H9 (cell line): ENCODE measurements at regions not wholly inside any gene's neighbourhood (a gene's known extent, or its start where the extent isn't known, plus 50 kb on each side); places are given as distances from the start of the nearest gene placed in this dataset.

Experiments
- DNase-seq: peaks from one replicate; pipeline ENCODE4 v3.0.0-alpha.2; 2017
- H2AFZ ChIP-seq: one replicate; pipeline ENCODE4 v1.6.1; 2013; ENCODE audit warnings: mild to moderate bottlenecking, low read length, control low read depth, moderate library complexity
- H2AK5ac ChIP-seq: 2 replicates; pipeline ENCODE4 v1.6.1; 2013; ENCODE audit warnings: low read length, control low read depth, mixed read lengths; ENCODE audit not compliant: insufficient read length
- H2BK120ac ChIP-seq: one replicate; pipeline ENCODE4 v1.6.1; 2013; ENCODE audit warnings: low read depth, mild to moderate bottlenecking, low read length, control low read depth, inconsistent platforms; ENCODE audit not compliant: poor library complexity, severe bottlenecking
- H2BK12ac ChIP-seq: 2 replicates; pipeline ENCODE4 v1.6.1; 2013; ENCODE audit warnings: low read length, control low read depth, mixed read lengths, low read depth; ENCODE audit not compliant: insufficient read length
- H2BK15ac ChIP-seq: 2 replicates; pipeline ENCODE4 v1.6.1; 2013; ENCODE audit warnings: low read depth, low read length, control low read depth
- H2BK20ac ChIP-seq: one replicate; pipeline ENCODE4 v1.6.1; 2013; ENCODE audit warnings: low read depth, mild to moderate bottlenecking, low read length, control low read depth, inconsistent platforms; ENCODE audit not compliant: poor library complexity, severe bottlenecking
- H2BK5ac ChIP-seq: 2 replicates; pipeline ENCODE4 v1.6.1; 2013; ENCODE audit warnings: low read length, control low read depth, mixed read lengths; ENCODE audit not compliant: insufficient read length
- H3K14ac ChIP-seq: 2 replicates; pipeline ENCODE4 v1.6.1; 2013; ENCODE audit warnings: low read length, control low read depth; ENCODE audit not compliant: insufficient read depth
- H3K18ac ChIP-seq: 2 replicates; pipeline ENCODE4 v1.6.1; 2013; ENCODE audit warnings: low read depth, mild to moderate bottlenecking, mixed read lengths, low read length, control low read depth; ENCODE audit not compliant: insufficient read length
- H3K23ac ChIP-seq: 2 replicates; pipeline ENCODE4 v1.6.1; 2013; ENCODE audit warnings: low read length, control low read depth, mixed read lengths, low read depth; ENCODE audit not compliant: insufficient read length
- H3K23me2 ChIP-seq: 2 replicates; pipeline ENCODE4 v1.6.1; 2013; ENCODE audit warnings: low read depth, mild to moderate bottlenecking, mixed read lengths, low read length, control low read depth; ENCODE audit not compliant: insufficient read length, poor library complexity, severe bottlenecking
- H3K27ac ChIP-seq: 2 replicates; pipeline ENCODE4 v1.5.1; 2013; ENCODE audit warnings: low read length, control low read depth, mixed read lengths, low read depth; ENCODE audit not compliant: insufficient read length
- H3K27me3 ChIP-seq: 2 replicates; pipeline ENCODE4 v1.6.1; 2013; ENCODE audit warnings: low read length, control low read depth, inconsistent platforms; ENCODE audit not compliant: insufficient read depth
- H3K4ac ChIP-seq: 2 replicates; pipeline ENCODE4 v1.6.1; 2013; ENCODE audit warnings: low read depth, mild to moderate bottlenecking, control low read depth, inconsistent platforms, low read length, moderate library complexity
- H3K4me1 ChIP-seq: 2 replicates; pipeline ENCODE4 v1.6.1; 2013; ENCODE audit warnings: low read length, control low read depth, inconsistent platforms; ENCODE audit not compliant: insufficient read depth
- H3K4me2 ChIP-seq: 2 replicates; pipeline ENCODE4 v1.6.1; 2013; ENCODE audit warnings: low read length, control low read depth, mixed read lengths; ENCODE audit not compliant: insufficient read length, insufficient read depth
- H3K56ac ChIP-seq: 2 replicates; pipeline ENCODE4 v1.6.1; 2013; ENCODE audit warnings: low read depth, mild to moderate bottlenecking, mixed read lengths, low read length, control low read depth; ENCODE audit not compliant: insufficient read length
- H3K79me1 ChIP-seq: 2 replicates; pipeline ENCODE4 v1.6.1; 2013; ENCODE audit warnings: low read depth, mild to moderate bottlenecking, moderate library complexity, low read length, control low read depth, inconsistent platforms; ENCODE audit not compliant: insufficient read depth, poor library complexity, severe bottlenecking
- H3K79me2 ChIP-seq: 2 replicates; pipeline ENCODE4 v1.6.1; 2013; ENCODE audit warnings: low read length, control low read depth, inconsistent platforms; ENCODE audit not compliant: insufficient read depth
- H3K9ac ChIP-seq: 2 replicates; pipeline ENCODE4 v1.6.1; 2013; ENCODE audit warnings: low read length, control low read depth, mixed read lengths; ENCODE audit not compliant: insufficient read length; ENCODE audit errors: extremely low read depth
- H3K9me3 ChIP-seq: one replicate; pipeline ENCODE4 v1.6.1; 2013; ENCODE audit warnings: low read depth, low read length, inconsistent platforms; ENCODE audit not compliant: control insufficient read depth
- H3T11ph ChIP-seq: one replicate; pipeline ENCODE4 v1.6.1; 2013; ENCODE audit warnings: mild to moderate bottlenecking, low read length, control low read depth, inconsistent platforms
- H4K20me1 ChIP-seq: one replicate; pipeline ENCODE4 v1.6.1; 2013; ENCODE audit not compliant: control insufficient read depth, insufficient read length, insufficient read depth
- H4K5ac ChIP-seq: 2 replicates; pipeline ENCODE4 v1.6.1; 2013; ENCODE audit warnings: low read depth, mild to moderate bottlenecking, mixed read lengths, low read length, control low read depth; ENCODE audit not compliant: insufficient read length
- H4K8ac ChIP-seq: replicated peaks from 2 replicates; pipeline ENCODE4 v1.6.1; 2013; ENCODE audit warnings: low read length, control low read depth, mixed read lengths, low read depth; ENCODE audit not compliant: insufficient read length
- H4K91ac ChIP-seq: 2 replicates; pipeline ENCODE4 v1.6.1; 2013; ENCODE audit warnings: low read depth, mild to moderate bottlenecking, moderate library complexity, mixed read lengths, low read length, control low read depth; ENCODE audit not compliant: insufficient read length
- H3K27ac Mint-ChIP-seq, 3 experiments: 2 replicates in 2 of 3; 3 replicates in 1 of 3; pipeline ENCODE4 v1.8.0; 2020 to 2021; ENCODE audit warnings: mixed read lengths in 3 of 3, mild to moderate bottlenecking in 1 of 3, moderate library complexity in 1 of 3
- H3K27me3 Mint-ChIP-seq: 2 replicates; pipeline ENCODE4 v1.8.0; 2021; ENCODE audit warnings: low read depth, mild to moderate bottlenecking, moderate library complexity, mixed read lengths
- H3K36me3 Mint-ChIP-seq, 3 experiments: 2 replicates in 2 of 3; 3 replicates in 1 of 3; pipeline ENCODE4 v1.8.0; 2020 to 2021; ENCODE audit warnings: low read depth in 3 of 3, mixed read lengths in 3 of 3; ENCODE audit not compliant: insufficient read depth in 1 of 3
- H3K4me1 Mint-ChIP-seq, 2 experiments: 2 replicates each; pipeline ENCODE4 v1.8.0; 2020; ENCODE audit warnings: mixed read lengths in 2 of 2
- H3K4me3 Mint-ChIP-seq, 2 experiments: 2 replicates in 1 of 2; 3 replicates in 1 of 2; pipeline ENCODE4 v1.8.0; 2020 to 2021; ENCODE audit warnings: mild to moderate bottlenecking in 2 of 2, mixed read lengths in 2 of 2, moderate library complexity in 1 of 2
- H3K9me3 Mint-ChIP-seq, 2 experiments: 2 replicates in 1 of 2; 3 replicates in 1 of 2; pipeline ENCODE4 v1.8.0; 2020; ENCODE audit warnings: mild to moderate bottlenecking in 2 of 2, mixed read lengths in 2 of 2, moderate library complexity in 1 of 2
- WGBS: extraction: QIAGEN DNeasy Blood & Tissue Kit; methylation state at CpG from one replicate; pipeline ENCODE4 v1.1.7; 2013; ENCODE audit warnings: missing lambda C conversion rate, low lambda C conversion rate, mixed read lengths; ENCODE audit not compliant: insufficient read length; ENCODE audit errors: extremely low coverage; 5-methylcytosine and 5-hydroxymethylcytosine counted together
- TF ChIP-seq, protein P1 (sequence below): fragments of 200-600 bp; sonication (generic); conservative IDR thresholded peaks from 3 replicates; pipeline ENCODE4 v1.8.0; 2021; ENCODE audit warnings: antibody characterized with exemption, mild to moderate bottlenecking

DNA sequence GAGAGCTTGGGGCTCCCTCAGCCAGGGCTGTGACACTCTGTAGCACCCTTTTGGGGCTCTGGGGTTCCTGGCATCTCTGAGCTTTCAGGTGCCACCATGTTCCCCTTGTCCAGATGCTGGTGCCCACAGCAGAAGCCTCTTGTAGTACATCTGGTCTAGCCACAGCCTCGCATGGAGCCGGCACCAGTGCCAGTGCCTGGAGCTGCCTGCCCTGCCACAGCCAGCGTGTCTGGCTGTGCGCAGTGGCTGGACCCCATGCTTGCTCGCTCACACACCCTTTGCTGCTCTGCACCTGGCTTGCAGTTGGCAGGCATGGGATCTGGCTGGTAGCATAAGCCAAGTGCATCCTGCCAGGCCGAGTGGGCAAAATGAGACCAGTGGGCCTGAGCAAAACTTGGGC, 744.8 kb upstream of the GBE1 start:
- H3K23ac ChIP-seq: no peak overlapping the region
- no peak overlapping the region for H2BK5ac ChIP-seq
- H4K5ac ChIP-seq: no peak overlapping the region
- no peaks in the 10 kb centered on the region for H3K4me1 ChIP-seq
- H3K4ac ChIP-seq: no peak overlapping the region
- H3K9ac ChIP-seq: no peak overlapping the region
- no peak overlapping the region for H3K4me3 Mint-ChIP-seq
- H3K27me3 ChIP-seq: no peaks in the 10 kb centered on the region
- H2BK15ac ChIP-seq: no peak overlapping the region
- H2AFZ ChIP-seq: no peak overlapping the region
- H3K27me3 Mint-ChIP-seq: no peaks in the 10 kb centered on the region
- no peak overlapping the region for H3K14ac ChIP-seq
- H2AK5ac ChIP-seq: no peak overlapping the region
- no peaks in the 10 kb centered on the region for H3K79me2 ChIP-seq
- H3K23me2 ChIP-seq: no peaks in the 10 kb centered on the region
- H3K36me3 Mint-ChIP-seq: peaks cover 3 to 9% (median 5%) of the 10 kb centered on the region in 3 experiments; a peak in 6 of 7 replicates
- no peak overlapping the region for H2BK20ac ChIP-seq
- no peak overlapping the region for H3K56ac ChIP-seq
- no peak overlapping the region for H2BK120ac ChIP-seq
- TF ChIP-seq, protein P1, sequence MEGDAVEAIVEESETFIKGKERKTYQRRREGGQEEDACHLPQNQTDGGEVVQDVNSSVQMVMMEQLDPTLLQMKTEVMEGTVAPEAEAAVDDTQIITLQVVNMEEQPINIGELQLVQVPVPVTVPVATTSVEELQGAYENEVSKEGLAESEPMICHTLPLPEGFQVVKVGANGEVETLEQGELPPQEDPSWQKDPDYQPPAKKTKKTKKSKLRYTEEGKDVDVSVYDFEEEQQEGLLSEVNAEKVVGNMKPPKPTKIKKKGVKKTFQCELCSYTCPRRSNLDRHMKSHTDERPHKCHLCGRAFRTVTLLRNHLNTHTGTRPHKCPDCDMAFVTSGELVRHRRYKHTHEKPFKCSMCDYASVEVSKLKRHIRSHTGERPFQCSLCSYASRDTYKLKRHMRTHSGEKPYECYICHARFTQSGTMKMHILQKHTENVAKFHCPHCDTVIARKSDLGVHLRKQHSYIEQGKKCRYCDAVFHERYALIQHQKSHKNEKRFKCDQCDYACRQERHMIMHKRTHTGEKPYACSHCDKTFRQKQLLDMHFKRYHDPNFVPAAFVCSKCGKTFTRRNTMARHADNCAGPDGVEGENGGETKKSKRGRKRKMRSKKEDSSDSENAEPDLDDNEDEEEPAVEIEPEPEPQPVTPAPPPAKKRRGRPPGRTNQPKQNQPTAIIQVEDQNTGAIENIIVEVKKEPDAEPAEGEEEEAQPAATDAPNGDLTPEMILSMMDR: no peak
- H3T11ph ChIP-seq: no peak overlapping the region
- no peak overlapping the region for H3K27ac Mint-ChIP-seq
- DNase-seq: no peak
- no peak overlapping the region for H3K18ac ChIP-seq
- no peak overlapping the region for H2BK12ac ChIP-seq
- WGBS: no CpG with 5 or more reads among the region's 6 CpGs
- H3K4me1 Mint-ChIP-seq: peaks cover 4 to 5% of the 10 kb centered on the region in 2 experiments; a peak in 2 of 4 replicates
- no peak overlapping the region for H3K4me2 ChIP-seq
- no peaks in the 10 kb centered on the region for H4K20me1 ChIP-seq
- no peak overlapping the region for H4K91ac ChIP-seq
- no peak overlapping the region for H3K27ac ChIP-seq
- no peak overlapping the region for H4K8ac ChIP-seq
- H3K79me1 ChIP-seq: no peaks in the 10 kb centered on the region
- H3K9me3 Mint-ChIP-seq: peaks cover 7% of the 10 kb centered on the region in 2 experiments; a peak in 4 of 5 replicates
- H3K9me3 ChIP-seq: no peaks in the 10 kb centered on the region
